B cell (primary cell): ENCODE measurements at regions not wholly inside any gene's neighbourhood (a gene's known extent, or its start where the extent isn't known, plus 50 kb on each side); places are given as distances from the start of the nearest gene placed in this dataset.

Source experiments
- ATAC-seq: fragments of 200-7000 bp; cut with Tn5 transposase; one replicate; pipeline ENCODE4 v1.10.0; 2021; ENCODE audit warnings: low read depth, mild to moderate bottlenecking, moderate number of reproducible peaks, moderate library complexity
- CTCF ChIA-PET: fragments of 350-600 bp; sonication (Branson Sonifier 250); formaldehyde crosslinking; loops from one replicate; lab custom pipeline; 2021; ENCODE audit warnings: antibody characterized with exemption, inconsistent platforms; lab: Charles Lee
- POLR2A ChIA-PET: fragments of 350-600 bp; sonication (Branson Sonifier 250); formaldehyde crosslinking; loops from one replicate; lab custom pipeline; 2021; ENCODE audit warnings: antibody characterized with exemption; lab: Charles Lee
- DNase-seq: peaks from one replicate; pipeline ENCODE4 v3.0.0; 2013
- H2AFZ ChIP-seq: 2 replicates; pipeline ENCODE4 v1.6.1; 2012; ENCODE audit warnings: mild to moderate bottlenecking, low read depth, low read length; ENCODE audit not compliant: insufficient read depth, poor library complexity, severe bottlenecking
- H3K27ac ChIP-seq, 2 donors: 1 replicate in 1 of 2; 2 replicates in 1 of 2; pipeline ENCODE4 v1.5.1; 2012 to 2013; ENCODE audit warnings: low read length in 2 of 2, mild to moderate bottlenecking in 2 of 2, moderate library complexity in 1 of 2
- H3K27me3 ChIP-seq, 4 experiments: fragments of 200-600 bp in 1 of 4; sonication (generic) in 1 of 4; replicated peaks in 1 of 4; 1 replicate in 2 of 4; 2 replicates in 2 of 4; pipeline versions ENCODE4 v1.6.1 to v1.7.0; 2013 to 2016; ENCODE audit warnings: low read length in 3 of 4, mild to moderate bottlenecking in 2 of 4, mixed read lengths in 1 of 4, moderate library complexity in 1 of 4; ENCODE audit not compliant: insufficient read depth in 4 of 4, control insufficient read depth in 3 of 4; ENCODE audit errors: control extremely low read depth in 1 of 4
- H3K36me3 ChIP-seq, 2 experiments: replicated peaks in 1 of 2; 1 replicate in 1 of 2; 2 replicates in 1 of 2; pipeline versions ENCODE4 v1.6.1 to v1.7.1; 2013; ENCODE audit warnings: low read length in 1 of 2; ENCODE audit not compliant: insufficient read depth in 2 of 2, control insufficient read depth in 1 of 2; ENCODE audit errors: control extremely low read depth in 1 of 2, extremely low read depth in 1 of 2
- H3K4me1 ChIP-seq, 2 donors: fragments of 200-600 bp in 1 of 2; sonication (generic) in 1 of 2; 1 replicate in 1 of 2; 2 replicates in 1 of 2; pipeline versions ENCODE4 v1.5.1 to v1.6.1; 2013 to 2017; ENCODE audit warnings: low read length in 2 of 2; ENCODE audit not compliant: control insufficient read depth in 2 of 2, insufficient read depth in 2 of 2
- H3K4me2 ChIP-seq: replicated peaks from 2 replicates; pipeline ENCODE3; 2012; ENCODE audit warnings: mild to moderate bottlenecking, low read depth, low read length; ENCODE audit not compliant: poor library complexity, severe bottlenecking
- H3K4me3 ChIP-seq, 5 experiments: fragments of 200-600 bp in 1 of 5; sonication (generic) in 1 of 5; 1 replicate in 3 of 5; 2 replicates in 2 of 5; pipeline versions ENCODE4 v1.5.1 to v1.7.0; 2011 to 2016; ENCODE audit warnings: low read length in 4 of 5, mild to moderate bottlenecking in 4 of 5, low read depth in 2 of 5, control low read depth in 1 of 5, moderate library complexity in 1 of 5; ENCODE audit not compliant: insufficient read depth in 1 of 5; ENCODE audit errors: control extremely low read depth in 1 of 5, extremely low read depth in 1 of 5
- H3K79me2 ChIP-seq: fragments of 200-600 bp; sonication (generic); one replicate; pipeline ENCODE4 v1.6.0; 2016; ENCODE audit warnings: low read length; ENCODE audit not compliant: control insufficient read depth, insufficient read depth
- H3K9ac ChIP-seq: fragments of 200-600 bp; sonication (generic); 2 replicates; pipeline ENCODE4 v1.6.1; 2017; ENCODE audit warnings: mild to moderate bottlenecking, low read length, moderate library complexity
- H3K9me3 ChIP-seq, 3 donors: one replicate each; pipeline versions ENCODE4 v1.6.1 to v1.7.1; 2013; ENCODE audit warnings: low read length in 2 of 3; ENCODE audit not compliant: control insufficient read depth in 2 of 3, insufficient read depth in 1 of 3; ENCODE audit errors: control extremely low read depth in 1 of 3
- H4K20me1 ChIP-seq: 2 replicates; pipeline ENCODE4 v1.6.0; 2012; ENCODE audit warnings: mild to moderate bottlenecking, low read length; ENCODE audit not compliant: insufficient read depth, control insufficient read depth, poor library complexity, severe bottlenecking
- H3K27ac Mint-ChIP-seq: one replicate; pipeline ENCODE4 v1.8.0; 2021; ENCODE audit warnings: mixed read lengths
- H3K27me3 Mint-ChIP-seq: one replicate; pipeline ENCODE4 v1.8.0; 2021; ENCODE audit warnings: mixed read lengths
- H3K4me1 Mint-ChIP-seq: one replicate; pipeline ENCODE4 v1.8.0; 2021; ENCODE audit warnings: mixed read lengths
- H3K4me3 Mint-ChIP-seq: one replicate; pipeline ENCODE4 v1.8.0; 2021; ENCODE audit warnings: mixed read lengths
- H3K9me3 Mint-ChIP-seq: one replicate; pipeline ENCODE4 v1.8.0; 2022; ENCODE audit warnings: mixed read lengths; ENCODE audit not compliant: insufficient read depth
- EZH2 ChIP-seq: IDR thresholded peaks from 2 replicates; pipeline ENCODE4 v1.6.1; 2012; ENCODE audit warnings: borderline replicate concordance, low read depth, mild to moderate bottlenecking, moderate library complexity, low read length; ENCODE audit not compliant: insufficient read depth, poor library complexity, severe bottlenecking
- WGBS: methylation state at CpG from one replicate; pipeline ENCODE4 v1.1.5; 2013; ENCODE audit warnings: missing lambda C conversion rate; ENCODE audit not compliant: insufficient coverage; 5-methylcytosine and 5-hydroxymethylcytosine counted together
- intact Hi-C: fragments of 100-400 bp; cut with micrococcal nuclease; formaldehyde crosslinking; loops from one replicate; pipeline ENCODE4 v1.10.0; 2022
- TF ChIP-seq, protein P1 (sequence below): fragments of 200-600 bp; IDR thresholded peaks from one replicate; pipeline ENCODE4 v1.8.0; 2022; ENCODE audit warnings: antibody characterized with exemption, mild to moderate bottlenecking

DNA sequence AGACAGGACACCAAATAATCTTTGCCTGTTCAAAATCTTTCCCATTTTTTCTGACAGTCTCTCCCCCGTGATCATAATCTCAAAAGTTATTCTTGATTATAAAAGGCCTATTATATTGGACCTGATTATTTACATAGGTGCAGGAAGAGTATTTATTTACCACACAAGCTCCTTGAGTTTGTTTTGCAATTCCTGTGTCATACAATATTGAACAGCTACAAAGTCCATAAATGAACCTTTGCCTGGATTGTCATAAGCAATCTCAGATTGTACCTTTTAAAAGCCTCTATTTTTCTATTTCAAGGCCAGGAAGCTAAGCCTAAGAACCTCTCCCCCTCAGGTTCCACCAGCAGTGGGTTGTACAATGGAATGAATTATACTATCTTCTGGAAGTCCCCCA is 183.9 kb upstream of the MEOX2 start:
- WGBS = no CpG with 5 or more reads among the region's 1 CpG
- H3K4me2 ChIP-seq = no peak overlapping the region
- H2AFZ ChIP-seq = no peak overlapping the region
- no peaks in the 10 kb centered on the region for H3K36me3 ChIP-seq
- ATAC-seq (no peak), DNase-seq (no peak)
- ChIA-PET POLR2A (no interaction called here), CTCF (no interaction called here)
- intact Hi-C loops = no loop called here
- H3K27me3 ChIP-seq = no peaks in the 10 kb centered on the region
- Mint-ChIP-seq H3K27ac (no peak overlapping the region), H3K9me3 (no peaks in the 10 kb centered on the region), H3K4me1 (no peaks in the 10 kb centered on the region), H3K27me3 (no peaks in the 10 kb centered on the region), H3K4me3 (no peak overlapping the region)
- H4K20me1 ChIP-seq = no peaks in the 10 kb centered on the region
- no peaks in the 10 kb centered on the region for H3K4me1 ChIP-seq
- no peak overlapping the region for H3K4me3 ChIP-seq
- TF ChIP-seq, protein P1, sequence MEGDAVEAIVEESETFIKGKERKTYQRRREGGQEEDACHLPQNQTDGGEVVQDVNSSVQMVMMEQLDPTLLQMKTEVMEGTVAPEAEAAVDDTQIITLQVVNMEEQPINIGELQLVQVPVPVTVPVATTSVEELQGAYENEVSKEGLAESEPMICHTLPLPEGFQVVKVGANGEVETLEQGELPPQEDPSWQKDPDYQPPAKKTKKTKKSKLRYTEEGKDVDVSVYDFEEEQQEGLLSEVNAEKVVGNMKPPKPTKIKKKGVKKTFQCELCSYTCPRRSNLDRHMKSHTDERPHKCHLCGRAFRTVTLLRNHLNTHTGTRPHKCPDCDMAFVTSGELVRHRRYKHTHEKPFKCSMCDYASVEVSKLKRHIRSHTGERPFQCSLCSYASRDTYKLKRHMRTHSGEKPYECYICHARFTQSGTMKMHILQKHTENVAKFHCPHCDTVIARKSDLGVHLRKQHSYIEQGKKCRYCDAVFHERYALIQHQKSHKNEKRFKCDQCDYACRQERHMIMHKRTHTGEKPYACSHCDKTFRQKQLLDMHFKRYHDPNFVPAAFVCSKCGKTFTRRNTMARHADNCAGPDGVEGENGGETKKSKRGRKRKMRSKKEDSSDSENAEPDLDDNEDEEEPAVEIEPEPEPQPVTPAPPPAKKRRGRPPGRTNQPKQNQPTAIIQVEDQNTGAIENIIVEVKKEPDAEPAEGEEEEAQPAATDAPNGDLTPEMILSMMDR = no peak
- TF ChIP-seq EZH2 = no peak
- no peak overlapping the region for H3K27ac ChIP-seq
- no peaks in the 10 kb centered on the region for H3K79me2 ChIP-seq
- H3K9ac ChIP-seq = no peak overlapping the region
- H3K9me3 ChIP-seq = no peaks in the 10 kb centered on the region

DNA sequence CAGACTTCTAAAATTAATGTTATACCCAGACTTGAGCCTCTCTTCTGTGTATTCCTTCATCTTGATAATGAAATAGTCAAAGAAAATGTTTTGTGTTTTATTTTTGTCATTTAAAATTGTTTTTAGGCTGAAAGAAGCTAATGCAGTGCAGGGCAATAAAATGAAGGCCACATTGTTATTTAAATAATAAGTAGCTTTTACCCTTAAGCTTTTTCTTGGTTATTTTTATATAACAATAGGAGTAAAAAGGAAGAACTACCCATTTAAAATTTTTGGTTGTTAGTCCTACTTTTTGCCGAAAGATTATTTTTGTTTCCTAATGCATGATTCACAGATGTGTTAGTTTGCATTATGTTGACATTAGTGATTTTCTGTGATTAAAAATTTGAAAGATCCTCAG is 181.0 kb upstream of the MEOX2 start:
- ChIA-PET POLR2A (no interaction called here), CTCF (no interaction called here)
- H3K27me3 ChIP-seq = no peaks in the 10 kb centered on the region
- no peaks in the 10 kb centered on the region for H3K36me3 ChIP-seq
- intact Hi-C loops = no loop called here
- no peak for TF ChIP-seq EZH2
- TF ChIP-seq, protein P1 = no peak
- H3K9me3 Mint-ChIP-seq = no peaks in the 10 kb centered on the region
- no peaks in the 10 kb centered on the region for H4K20me1 ChIP-seq
- ATAC-seq (no peak), DNase-seq (no peak)
- H3K9me3 ChIP-seq = no peaks in the 10 kb centered on the region
- H3K4me3 Mint-ChIP-seq = no peak overlapping the region
- H3K4me1 ChIP-seq = no peaks in the 10 kb centered on the region
- no peak overlapping the region for H3K4me2 ChIP-seq
- no peaks in the 10 kb centered on the region for H3K79me2 ChIP-seq
- no peak overlapping the region for H3K9ac ChIP-seq
- H3K4me1 Mint-ChIP-seq = no peaks in the 10 kb centered on the region
- H3K27ac ChIP-seq = no peak overlapping the region
- no CpG with 5 or more reads among the region's 1 CpG for WGBS
- no peak overlapping the region for H3K4me3 ChIP-seq
- H3K27ac Mint-ChIP-seq = no peak overlapping the region
- H2AFZ ChIP-seq = no peak overlapping the region
- no peaks in the 10 kb centered on the region for H3K27me3 Mint-ChIP-seq
